GM18511 (cell line): ENCODE measurements at regions not wholly inside any gene's neighbourhood (a gene's known extent, or its start where the extent isn't known, plus 50 kb on each side); places are given as distances from the start of the nearest gene placed in this dataset.

Experiments used
- ATAC-seq: cut with Tn5 transposase; IDR thresholded peaks from one replicate; pipeline ENCODE4 v1.9.1; 2021; ENCODE audit warnings: mild to moderate bottlenecking, moderate library complexity; ENCODE audit not compliant: unreplicated experiment

- ATAC-seq: no peak
Observed at GRCh38 chr15:96011136-96011535, 319.4 kb upstream of the NR2F2 start.

- no peak for ATAC-seq
Observed at GRCh38 chr15:96014939-96015338, 315.6 kb upstream of the NR2F2 start.

- ATAC-seq: no peak
Observed at GRCh38 chr15:96019114-96019513, 311.4 kb upstream of the NR2F2 start.

GRCh38 chr15:96020133-96020532 is 310.4 kb upstream of the NR2F2 start:
- no peak for ATAC-seq

GRCh38 chr15:96020797-96021196 is 309.7 kb upstream of the NR2F2 start:
- ATAC-seq: no peak

GRCh38 chr15:96023081-96023480 is 307.4 kb upstream of the NR2F2 start:
- ATAC-seq: no peak

- no peak for ATAC-seq
Observed at GRCh38 chr15:96027501-96027900, 303.0 kb upstream of the NR2F2 start.

GRCh38 chr15:96028620-96029019 is 301.9 kb upstream of the NR2F2 start:
- ATAC-seq: no peak

- ATAC-seq: no peak
Observed at GRCh38 chr15:96029172-96029571, 301.3 kb upstream of the NR2F2 start.

- ATAC-seq: no peak
Observed at GRCh38 chr15:96031426-96032110, 298.9 kb upstream of the NR2F2 start.

GRCh38 chr15:96035091-96035490 is 295.4 kb upstream of the NR2F2 start:
- ATAC-seq: no peak

- ATAC-seq: no peak
Observed at GRCh38 chr15:96035635-96036034, 294.9 kb upstream of the NR2F2 start.

GRCh38 chr15:96037584-96037983 is 292.9 kb upstream of the NR2F2 start:
- no peak for ATAC-seq

GRCh38 chr15:96038131-96038530 is 292.4 kb upstream of the NR2F2 start:
- ATAC-seq: no peak

GRCh38 chr15:96038650-96039049 is 291.9 kb upstream of the NR2F2 start:
- no peak for ATAC-seq

- ATAC-seq: no peak
Observed at GRCh38 chr15:96041982-96042733, 288.3 kb upstream of the NR2F2 start.

- ATAC-seq: peak; percentile 85
Observed at GRCh38 chr15:96042734-96043224, 287.7 kb upstream of the NR2F2 start.

- ATAC-seq: no peak
Observed at GRCh38 chr15:96043591-96044171, 286.8 kb upstream of the NR2F2 start.

- ATAC-seq: no peak
Observed at GRCh38 chr15:96046620-96047240, 283.8 kb upstream of the NR2F2 start.

GRCh38 chr15:96047255-96047931 is 283.1 kb upstream of the NR2F2 start:
- no peak for ATAC-seq

- ATAC-seq: no peak
Observed at GRCh38 chr15:96049323-96049722, 281.2 kb upstream of the NR2F2 start.
